HG03378 (cell line): ENCODE measurements at regions not wholly inside any gene's neighbourhood (a gene's known extent, or its start where the extent isn't known, plus 50 kb on each side); places are given as distances from the start of the nearest gene placed in this dataset.

Source experiments
- ATAC-seq: cut with Tn5 transposase; IDR thresholded peaks from one replicate; pipeline ENCODE4 v1.9.1; 2021; ENCODE audit warnings: mild to moderate bottlenecking, moderate library complexity; ENCODE audit not compliant: unreplicated experiment

DNA sequence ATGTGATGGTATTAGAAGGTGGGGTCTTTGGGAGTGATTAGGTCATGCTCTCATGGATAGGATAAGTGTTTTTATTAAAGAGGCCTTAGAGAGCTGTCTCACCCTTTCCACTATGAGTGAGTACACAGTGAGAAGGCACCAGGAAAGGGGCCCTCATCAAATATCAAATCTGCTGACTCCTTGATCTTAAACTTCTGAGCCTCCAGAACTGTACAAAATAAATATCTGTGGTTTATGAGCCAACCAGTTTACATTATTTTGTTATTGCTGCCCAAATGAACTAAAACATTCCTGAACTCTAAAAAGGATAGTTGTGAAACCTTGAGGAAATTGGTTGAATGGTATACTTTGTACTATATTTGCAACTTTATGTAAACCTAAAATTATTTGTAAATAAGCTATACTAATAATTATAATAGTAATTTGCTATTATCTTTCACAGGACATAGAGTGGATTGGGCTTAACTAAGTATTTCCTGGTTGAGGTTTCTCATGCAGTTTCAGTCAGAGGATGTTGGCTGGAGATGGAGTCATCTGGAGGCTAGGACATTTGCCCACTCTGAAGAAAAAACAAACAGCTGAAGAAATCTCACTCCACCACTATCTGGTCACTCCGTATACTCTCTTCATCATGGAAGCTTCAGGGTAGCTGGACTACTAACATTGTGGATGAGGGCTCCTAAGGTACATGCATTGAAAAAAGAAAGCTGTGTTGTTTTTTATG is 1068.6 kb upstream of the CADM2 start:
- ATAC-seq = no peak

DNA sequence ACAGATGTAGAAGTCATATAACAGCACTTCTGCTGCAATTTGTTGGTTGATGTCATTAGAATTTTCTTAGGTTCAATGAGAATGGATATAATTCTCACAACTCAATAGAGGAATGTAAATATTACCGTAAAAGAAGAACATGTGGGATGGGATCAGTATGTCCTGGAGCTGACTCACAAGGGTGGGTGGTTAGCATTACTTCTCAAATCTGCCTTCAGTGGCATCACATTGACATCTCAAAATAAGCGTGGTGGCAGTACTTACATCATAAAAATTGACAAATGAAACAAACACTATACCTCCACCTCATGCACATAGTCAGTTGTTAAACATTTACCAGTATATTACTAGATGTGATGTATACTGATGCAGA is 1068.0 kb upstream of the CADM2 start:
- no peak for ATAC-seq

DNA sequence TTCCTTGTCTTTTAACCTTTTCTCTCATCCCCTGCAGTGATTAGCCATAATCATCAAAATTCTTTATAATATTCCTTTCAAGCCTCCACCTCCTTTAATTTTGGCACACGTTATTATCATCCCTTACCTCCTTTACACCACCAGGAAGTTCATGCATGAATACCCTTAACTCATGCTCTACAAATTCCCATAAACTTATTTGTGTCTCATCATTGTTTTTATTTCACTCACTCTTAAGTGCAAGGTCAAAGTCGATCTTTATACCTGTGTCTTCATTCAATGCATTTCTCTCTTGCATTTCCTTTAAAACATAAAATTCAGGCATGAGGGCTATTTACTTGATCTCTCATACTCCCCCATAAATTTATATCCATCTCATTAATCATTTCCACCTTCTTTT is 1064.6 kb upstream of the CADM2 start:
- ATAC-seq = no peak

DNA sequence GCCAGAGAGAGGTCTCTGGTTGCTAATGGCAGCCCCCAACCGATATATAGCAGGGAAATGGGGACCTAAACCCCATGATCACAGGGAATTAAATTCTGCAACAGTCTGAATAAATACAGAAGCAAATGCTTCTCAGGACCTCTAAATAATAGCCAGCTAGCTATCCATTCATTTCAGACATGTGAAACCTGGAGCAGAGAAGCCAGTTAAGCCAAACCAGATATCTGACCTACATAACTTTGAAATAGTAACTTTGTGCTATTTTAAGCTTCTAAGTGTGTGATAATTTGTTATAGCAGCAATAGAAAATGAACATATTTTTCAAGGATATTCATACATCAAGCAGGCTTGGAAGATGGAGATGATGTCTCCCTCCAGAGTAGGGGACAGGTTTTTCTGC is 1062.9 kb upstream of the CADM2 start:
- ATAC-seq = no peak

DNA sequence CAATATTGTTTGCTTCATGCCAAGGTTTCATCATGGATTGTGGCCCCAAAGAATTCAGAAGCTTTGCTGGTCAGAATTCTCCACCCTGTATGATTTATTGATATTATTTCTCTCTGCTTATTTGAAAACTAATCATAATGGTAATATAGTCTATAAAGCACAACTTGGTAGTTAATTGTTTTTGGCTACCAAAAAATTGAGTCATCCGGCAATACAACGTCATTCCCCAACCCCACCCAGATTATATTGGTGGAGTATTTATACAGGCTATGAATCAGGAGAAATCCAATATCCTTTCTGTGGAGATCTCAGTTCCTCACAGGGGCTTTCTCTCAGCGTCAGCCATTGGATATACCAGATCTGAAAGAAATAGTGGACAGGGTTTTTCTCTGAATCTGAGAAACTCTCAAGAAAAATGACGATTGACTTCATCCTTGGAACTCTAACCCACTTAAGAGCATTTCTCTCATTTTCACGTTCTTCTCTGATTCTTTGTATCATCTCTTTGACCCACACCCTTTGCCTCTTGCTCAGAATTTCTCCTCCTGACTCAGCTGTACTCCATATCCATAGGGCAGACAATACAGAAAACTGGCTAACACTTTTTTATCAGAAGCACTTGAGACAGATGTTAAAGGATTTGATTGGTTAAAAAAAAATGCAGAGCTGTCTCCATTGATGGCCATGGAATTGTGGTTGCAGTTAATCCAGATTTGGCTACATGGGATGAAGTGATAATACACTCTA is 1055.8 kb upstream of the CADM2 start:
- no peak for ATAC-seq

DNA sequence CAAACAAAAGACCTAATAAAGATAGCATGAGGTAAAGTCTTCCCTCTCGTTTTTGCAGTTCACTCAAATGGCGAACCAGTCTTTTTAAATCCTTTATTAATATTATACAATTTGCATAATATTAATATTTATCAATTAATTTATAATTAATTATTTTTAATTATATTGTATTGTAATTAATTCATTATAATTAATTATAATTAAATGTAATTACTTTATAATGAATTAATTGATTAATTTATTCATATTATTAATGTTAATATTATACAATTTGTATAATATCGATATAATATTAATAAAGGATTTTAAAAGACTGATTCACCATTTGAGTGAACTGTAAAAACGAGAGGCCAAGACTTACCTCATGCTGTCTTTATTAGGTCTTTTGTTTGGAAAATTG is 1045.4 kb upstream of the CADM2 start:
- ATAC-seq = no peak

DNA sequence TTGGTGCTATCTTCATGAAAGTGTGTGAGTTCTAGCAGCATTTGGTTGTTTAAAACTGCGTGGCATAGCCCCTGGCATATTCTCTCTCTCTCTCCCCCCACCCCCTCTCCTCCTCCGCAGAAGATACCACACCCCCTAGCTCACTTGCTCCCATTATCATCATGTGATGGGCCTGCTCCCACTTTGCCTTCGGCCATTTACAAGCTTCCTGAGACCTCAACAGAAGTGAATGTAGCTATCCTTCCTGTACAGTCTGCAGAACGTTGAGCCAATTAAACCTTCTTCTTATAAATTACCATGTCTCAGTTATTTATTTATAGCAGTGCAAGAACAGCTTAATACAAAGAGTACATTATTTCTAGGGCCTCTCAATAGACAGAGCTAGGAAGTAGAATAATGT is 1032.5 kb upstream of the CADM2 start:
- ATAC-seq = no peak

DNA sequence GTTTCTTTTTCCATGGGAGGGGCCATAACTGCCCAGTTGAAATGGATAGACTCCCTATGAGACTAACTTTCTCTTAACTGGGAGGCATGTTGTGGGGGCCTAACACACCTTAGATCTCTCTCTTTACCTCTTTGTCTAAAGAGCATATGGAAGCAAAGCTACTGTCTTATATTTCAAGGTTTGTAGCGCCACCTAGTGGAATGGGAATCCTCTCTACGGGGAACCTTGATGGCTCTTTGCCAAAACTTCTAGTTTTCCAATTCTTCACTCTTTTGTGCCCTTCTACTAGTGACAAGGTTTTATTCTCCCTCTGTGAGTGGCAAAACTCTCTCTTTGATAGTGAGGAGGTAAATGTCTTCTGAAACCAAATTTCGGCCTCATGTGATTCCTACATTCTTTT is 1030.4 kb upstream of the CADM2 start:
- no peak for ATAC-seq

DNA sequence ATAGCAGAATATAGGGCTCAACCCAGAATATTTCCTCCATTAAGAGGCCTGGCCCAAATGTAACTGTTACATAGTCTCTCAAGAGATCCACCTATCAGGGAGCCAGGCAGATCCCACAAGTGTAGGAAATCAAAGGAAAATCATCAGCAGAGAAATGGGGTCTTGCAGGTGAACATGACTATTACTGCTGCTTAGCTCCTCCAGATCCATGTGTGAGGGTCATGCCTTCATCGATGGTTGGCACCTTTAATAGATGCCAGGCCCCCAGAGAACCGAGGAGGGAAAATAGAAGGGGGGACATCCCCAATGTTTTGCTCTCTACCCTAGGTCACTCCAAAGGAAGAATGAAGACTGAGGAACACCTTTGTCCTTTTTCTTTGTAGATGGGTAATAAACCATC is 1029.9 kb upstream of the CADM2 start:
- no peak for ATAC-seq

DNA sequence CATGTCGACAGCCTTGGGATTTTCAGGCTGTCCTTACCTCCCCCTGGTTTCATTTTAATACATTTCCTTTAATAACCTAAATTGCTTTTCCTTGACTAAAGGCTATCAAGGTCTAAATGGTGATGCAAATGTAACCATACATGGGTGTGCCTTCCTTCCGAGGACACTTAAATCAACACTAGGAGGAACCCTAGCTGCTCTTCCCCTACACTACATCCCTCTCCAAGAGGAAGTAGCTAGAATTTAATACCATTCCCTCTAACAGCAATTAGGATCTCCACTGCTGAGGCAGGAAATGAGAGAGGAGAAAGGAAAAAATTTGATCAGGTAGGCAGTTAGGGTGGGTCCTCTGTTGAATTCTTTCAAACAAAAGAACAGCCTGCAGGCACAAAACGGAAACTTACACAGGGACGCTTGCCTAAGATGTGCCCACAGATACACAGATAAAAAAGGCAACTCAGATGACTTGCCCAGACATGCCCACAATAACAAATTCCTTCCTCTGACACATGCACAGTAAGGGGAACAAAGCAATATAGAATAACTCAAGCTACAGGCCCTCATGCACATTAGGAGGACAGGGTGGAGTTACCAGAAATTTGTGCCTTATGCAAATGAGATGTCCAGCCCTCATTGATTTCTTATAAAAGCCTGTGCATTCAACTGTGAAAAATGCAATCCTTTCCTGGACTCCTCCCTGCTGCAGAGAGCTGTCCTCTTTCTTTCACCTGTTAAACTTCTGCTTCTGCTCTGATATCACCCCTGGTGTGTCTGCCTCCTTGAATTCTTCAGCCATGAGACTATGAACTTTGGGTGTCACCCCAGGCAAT is 1024.4 kb upstream of the CADM2 start:
- ATAC-seq = peak; percentile 63

DNA sequence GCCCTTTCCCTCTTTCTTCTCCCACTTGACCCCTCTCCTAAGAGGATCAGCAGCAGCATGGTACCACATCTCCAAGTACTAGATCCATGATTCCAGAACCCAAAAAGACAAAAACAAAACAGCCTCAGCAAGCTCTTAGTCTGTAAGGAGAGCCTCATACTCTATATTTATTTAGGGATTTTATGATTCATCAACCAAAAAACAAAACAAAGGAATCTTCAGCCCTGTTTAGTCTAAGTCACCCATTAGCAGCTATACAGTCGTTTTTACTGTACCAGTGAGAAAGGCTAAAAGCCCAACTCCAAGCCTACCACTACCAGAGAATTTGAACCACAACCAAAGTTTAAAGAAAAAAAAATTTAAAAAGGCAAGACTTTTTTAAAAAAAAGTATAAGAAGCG is 1020.3 kb upstream of the CADM2 start:
- no peak for ATAC-seq

DNA sequence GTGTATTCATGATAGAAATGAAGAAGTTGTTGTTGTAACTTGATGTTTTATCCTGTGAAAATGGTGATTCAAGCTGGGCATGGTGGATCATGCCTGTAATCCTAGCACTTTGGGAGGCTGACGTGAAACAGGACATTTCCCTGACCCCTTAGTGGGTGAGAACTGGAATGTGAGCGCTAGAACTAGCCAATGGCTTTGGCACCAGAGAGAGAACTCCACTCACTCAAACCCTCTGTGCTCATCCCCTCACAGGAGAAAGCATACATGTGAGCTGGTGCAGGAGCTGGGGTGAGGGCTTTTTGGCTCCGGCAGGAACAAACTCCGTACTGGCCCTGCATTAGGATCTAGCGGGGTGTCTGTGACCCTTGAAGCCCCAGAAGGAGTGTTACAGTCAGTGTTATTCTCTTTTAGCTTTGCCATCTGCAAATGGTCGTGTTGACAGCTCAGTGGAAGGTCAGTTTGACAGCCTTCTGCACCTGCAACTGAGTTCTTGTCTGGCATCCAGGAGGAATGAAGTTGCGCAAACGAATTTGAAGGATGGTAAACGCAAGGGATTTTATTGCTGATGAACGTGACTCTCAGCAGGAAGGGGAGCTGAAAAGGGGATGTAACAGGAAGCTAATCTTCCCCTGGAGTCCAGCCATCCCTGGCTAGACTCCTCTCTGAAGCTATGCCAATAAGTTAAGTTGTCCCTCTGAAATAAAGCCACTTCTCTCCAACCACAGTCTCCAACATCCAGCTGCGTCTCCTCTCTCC is 1016.6 kb upstream of the CADM2 start:
- ATAC-seq = no peak

DNA sequence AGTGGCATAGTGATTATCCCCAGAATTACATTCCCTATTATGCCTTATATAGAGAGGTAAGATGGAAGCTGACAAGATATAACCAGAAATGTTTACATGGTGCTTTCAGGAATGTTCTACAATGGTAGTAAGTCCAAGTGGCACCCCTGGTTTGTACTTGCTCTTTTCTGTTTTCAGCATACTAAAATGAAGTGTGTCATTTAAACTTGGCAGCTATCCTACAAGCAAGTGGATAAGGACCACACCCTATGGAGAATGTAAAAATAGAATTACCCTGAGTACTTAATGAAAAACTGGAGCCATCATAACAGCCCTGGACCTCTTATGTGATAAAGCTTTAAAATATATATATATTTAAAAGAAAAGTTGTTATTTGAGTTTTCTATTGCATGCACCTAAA is 1012.7 kb upstream of the CADM2 start:
- ATAC-seq = no peak

DNA sequence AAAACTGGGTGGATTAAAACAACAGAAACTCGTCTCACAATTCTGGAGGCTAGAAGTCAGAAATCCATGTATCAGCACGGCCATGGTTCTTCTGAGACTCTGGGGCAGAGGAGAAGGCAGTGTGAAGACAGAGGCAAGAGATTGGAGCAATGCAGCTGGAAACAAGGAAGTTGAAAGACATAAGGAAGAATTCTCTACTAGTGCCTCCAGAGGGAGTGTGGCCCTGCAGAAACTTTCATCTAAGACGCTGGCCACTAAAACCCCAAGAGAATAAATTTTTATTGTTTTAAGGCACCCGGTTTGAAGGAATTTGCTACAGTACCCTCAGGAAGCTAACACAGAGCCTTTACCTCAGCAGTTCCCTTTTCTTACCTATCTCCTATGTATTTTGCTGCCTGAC is 1012.2 kb upstream of the CADM2 start:
- no peak for ATAC-seq

DNA sequence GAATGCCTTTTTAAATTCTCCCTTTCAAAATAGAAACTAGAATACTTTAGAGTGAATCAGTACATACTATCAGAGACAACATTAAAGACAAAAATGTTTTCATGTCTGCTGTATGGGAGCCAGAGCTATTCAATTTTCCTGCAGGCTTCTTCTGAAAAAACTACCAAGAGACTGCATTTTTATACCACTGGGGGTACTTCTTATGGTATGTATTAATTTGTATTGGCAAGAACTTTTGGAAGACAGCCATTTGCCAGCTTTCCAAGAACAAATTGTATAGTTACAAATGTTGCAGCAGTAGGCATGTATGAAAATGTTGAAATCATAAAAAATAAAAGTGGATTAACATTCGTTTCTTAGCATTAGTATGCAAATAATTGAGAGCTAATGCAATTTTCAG is 1010.0 kb upstream of the CADM2 start:
- no peak for ATAC-seq

DNA sequence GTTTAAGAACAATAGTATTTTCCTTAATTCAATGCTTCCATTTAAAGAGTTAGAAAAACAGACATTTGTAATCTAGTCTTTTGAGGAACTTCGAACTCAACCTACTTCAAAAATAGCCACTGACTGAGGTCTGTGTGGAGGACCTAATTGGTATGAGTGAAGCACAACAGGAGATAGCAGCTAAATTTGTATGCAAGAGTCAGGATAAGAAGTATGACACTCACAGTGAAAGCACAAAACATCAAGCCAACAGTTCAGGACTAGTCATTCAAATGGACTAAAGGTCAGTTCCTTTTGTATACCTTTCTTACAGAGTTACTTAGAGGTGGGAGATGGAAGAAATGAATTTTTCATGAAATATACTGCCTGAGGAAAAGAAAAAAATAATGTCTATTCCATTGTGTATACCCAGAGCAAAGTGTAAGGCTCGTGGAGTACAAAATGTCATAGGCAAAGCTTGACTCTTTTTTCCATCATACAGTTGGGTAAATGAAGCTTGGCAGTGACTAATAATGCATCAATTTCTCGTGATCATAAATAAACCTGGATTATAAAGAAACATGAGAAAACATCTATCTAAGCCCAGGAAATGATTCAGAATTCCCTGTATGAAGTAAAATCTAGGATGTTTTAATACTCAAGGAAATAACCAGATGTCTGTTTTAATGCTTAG is 1005.2 kb upstream of the CADM2 start:
- ATAC-seq = no peak

DNA sequence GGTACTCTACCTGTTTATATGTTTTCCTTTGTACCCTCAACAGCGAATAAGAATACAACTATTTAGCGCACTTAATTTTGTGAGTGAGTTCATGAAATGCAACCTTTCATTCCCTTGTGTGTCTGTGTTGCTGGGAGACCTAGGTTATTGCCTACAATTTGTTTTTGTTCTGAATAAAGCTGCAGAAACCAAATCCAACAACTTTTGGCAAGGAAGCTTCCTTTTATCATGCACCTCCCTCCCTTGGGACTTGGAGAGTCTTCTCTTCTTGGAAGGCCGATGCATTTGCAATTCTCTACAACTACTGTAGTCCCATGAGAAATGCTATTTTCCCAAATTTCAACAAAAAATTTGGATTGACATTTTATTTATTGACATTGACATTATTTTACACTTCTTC is 1002.4 kb upstream of the CADM2 start:
- ATAC-seq = no peak

DNA sequence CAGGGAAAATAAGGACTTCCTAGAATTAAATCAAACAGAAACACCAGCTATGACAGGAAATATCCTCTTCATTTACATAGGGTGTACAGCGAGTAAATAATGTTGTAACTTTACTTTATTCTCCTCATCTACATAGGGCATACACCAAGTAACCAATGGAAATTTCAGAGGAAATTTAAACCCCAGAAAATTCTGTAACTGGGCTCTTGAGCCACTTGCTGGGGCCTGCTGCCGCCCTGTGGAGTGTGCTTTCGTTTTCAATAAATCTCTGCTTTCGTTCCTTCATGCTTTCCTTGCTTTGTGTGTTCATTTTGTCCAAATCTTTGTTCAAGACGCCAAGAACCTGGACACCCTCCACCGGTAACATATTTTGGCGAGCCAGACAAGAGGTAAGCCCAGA is 990.4 kb upstream of the CADM2 start:
- no peak for ATAC-seq

DNA sequence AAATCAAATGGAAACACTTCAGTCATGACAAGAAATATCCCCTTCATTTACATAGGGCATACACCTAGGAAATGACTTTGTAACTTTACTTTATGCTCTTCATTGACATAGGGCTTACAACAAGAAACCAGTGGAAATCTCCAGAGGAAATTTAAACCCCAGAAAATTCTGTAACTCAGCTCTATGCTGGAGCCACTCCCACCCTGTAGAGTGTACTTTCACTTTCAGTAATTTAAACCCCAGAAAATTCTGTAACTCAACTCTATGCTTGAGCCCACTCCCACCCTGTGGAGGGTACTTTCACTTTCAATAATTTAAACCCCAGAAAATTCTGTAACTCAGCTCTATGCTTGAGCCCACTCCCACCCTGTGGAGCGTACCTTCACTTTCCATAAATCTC is 987.1 kb upstream of the CADM2 start:
- ATAC-seq = no peak

DNA sequence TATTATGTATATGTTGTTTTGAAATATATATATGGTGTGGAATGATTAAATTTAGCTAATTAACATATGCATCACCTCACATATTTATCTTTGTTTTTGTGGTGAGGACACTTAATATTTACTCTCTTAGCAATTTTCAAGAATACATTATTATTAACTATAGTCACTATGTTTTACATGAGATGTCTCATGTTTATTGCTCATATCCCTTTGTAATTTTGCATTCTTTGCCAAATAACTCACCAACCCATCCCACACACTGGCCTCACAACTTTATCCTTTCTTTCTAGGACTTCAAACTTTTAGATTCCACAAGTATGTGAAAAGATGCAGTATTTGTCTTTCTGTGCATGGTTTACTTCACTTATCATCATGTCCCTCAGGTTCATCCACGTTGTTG is 950.2 kb upstream of the CADM2 start:
- no peak for ATAC-seq

DNA sequence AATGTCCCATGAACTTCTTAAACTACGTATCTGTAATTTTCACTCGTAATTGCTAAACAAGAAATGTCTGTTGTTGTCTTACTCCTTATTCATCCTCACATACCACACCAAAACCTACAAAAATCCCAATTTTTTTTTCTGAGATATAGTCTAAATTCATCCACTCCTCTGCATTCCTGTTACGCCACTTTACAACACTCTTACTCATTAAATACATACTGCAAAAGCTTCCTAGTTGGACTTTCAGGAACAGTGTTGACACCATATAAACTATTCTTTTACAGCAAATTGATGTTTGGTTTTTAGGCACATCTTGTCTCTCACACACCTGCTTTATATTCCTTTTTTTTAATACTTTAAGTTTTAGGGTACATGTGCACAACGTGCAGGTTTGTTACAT is 934.9 kb upstream of the CADM2 start:
- no peak for ATAC-seq
